Astrocyte of the cerebellum (primary cell): ENCODE measurements at regions not wholly inside any gene's neighbourhood (a gene's known extent, or its start where the extent isn't known, plus 50 kb on each side); places are given as distances from the start of the nearest gene placed in this dataset.

Experiments used
- DNase-seq: peaks from one replicate; pipeline ENCODE4 v3.0.0-alpha.2; 2011; ENCODE audit warnings: low read depth
- H3K4me3 ChIP-seq: 2 replicates; pipeline ENCODE4 v1.5.1; 2011; ENCODE audit warnings: mild to moderate bottlenecking, low read depth, low read length, moderate library complexity
- in situ Hi-C: cut with HindIII; loops from 2 replicates; pipeline ENCODE4 v1.10.0; 2017; ENCODE audit warnings: low sequenced_read_pairs
- TF ChIP-seq, protein P1 (sequence below): IDR thresholded peaks from 2 replicates; pipeline ENCODE4 v1.5.1; 2012; ENCODE audit warnings: low read length, low read depth, moderate library complexity, mild to moderate bottlenecking; ENCODE audit errors: missing control alignments

DNA sequence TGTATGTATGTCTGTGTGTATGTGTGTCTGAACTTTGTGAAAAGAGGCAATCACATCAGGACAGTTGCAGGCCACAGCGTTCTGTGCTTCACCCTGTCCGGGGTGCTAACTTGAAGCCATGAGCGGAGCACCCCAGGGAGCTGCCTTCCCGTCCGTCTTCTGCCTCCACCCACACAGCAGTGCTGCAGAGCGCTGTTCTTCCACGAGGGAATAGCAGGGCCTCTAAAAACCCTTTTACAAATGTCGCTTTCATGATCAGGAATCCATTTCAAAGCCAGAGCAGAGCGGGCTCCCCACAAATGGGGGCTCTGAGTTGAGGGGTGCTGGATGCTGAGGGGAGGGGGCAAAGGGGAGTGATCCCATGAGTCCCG, 131.5 kb downstream of the RNASET2 start:
- TF ChIP-seq, protein P1, sequence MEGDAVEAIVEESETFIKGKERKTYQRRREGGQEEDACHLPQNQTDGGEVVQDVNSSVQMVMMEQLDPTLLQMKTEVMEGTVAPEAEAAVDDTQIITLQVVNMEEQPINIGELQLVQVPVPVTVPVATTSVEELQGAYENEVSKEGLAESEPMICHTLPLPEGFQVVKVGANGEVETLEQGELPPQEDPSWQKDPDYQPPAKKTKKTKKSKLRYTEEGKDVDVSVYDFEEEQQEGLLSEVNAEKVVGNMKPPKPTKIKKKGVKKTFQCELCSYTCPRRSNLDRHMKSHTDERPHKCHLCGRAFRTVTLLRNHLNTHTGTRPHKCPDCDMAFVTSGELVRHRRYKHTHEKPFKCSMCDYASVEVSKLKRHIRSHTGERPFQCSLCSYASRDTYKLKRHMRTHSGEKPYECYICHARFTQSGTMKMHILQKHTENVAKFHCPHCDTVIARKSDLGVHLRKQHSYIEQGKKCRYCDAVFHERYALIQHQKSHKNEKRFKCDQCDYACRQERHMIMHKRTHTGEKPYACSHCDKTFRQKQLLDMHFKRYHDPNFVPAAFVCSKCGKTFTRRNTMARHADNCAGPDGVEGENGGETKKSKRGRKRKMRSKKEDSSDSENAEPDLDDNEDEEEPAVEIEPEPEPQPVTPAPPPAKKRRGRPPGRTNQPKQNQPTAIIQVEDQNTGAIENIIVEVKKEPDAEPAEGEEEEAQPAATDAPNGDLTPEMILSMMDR = no peak
- no peak for DNase-seq
- no peak overlapping the region for H3K4me3 ChIP-seq
- in situ Hi-C loops = no loop called here

DNA sequence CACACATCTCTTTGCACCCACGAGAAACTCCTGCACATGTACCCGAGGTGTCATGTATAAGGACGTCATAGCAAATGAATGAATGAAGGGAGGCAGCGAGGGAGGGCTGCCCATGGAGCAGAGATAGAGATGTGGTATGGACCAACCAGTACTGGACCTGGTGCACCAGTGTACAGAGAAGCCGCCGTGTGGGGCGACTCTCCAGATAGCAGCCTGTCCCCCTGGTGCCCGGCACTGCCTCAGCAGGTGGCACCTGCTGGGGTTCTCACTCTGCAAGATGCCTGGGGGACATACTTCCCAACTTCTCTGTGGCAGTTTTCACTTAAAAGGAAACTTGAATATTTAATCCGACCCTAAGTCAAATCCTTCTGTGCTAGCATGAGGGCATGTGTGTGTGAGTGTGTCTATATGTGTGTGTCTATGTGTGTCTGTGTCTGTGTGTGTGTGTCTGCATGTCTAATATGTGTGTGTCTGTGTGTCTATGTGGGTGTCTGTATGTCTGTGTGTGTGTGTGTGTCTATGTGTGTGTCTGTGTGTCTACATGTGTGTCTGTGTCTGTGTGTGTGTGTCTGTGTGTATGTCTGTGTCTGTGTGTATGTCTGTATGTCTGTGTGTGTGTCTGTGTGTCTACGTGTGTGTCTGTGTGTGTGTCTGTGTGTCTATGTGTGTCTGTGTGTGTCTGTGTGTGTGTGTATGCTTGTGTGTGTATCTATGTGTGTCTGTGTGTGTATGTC, 132.0 kb downstream of the RNASET2 start:
- no peak overlapping the region for H3K4me3 ChIP-seq
- TF ChIP-seq, protein P1 = no peak
- DNase-seq = no peak
- in situ Hi-C loops = no loop called here

DNA sequence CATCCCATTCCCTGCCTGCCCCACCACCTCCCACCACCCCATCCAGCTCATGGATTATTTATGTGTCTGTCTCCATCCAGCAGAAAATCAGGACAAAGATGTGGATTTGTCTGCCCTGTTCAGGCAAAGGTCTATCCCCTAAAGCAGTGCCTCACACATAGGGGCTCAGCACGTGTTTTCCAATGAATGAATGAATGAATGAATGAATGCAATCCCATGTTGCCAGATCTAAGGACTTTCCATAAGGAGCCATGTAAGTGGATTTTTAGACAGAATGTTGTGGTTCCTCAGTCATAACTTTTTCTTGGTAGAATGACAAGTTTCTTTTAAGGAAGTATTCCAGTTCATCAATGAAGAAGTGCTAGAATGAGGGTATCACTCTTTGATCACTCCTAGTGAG, 133.7 kb downstream of the RNASET2 start:
- TF ChIP-seq, protein P1 = no peak
- in situ Hi-C loops = no loop called here
- no peak for DNase-seq
- H3K4me3 ChIP-seq = no peak overlapping the region

DNA sequence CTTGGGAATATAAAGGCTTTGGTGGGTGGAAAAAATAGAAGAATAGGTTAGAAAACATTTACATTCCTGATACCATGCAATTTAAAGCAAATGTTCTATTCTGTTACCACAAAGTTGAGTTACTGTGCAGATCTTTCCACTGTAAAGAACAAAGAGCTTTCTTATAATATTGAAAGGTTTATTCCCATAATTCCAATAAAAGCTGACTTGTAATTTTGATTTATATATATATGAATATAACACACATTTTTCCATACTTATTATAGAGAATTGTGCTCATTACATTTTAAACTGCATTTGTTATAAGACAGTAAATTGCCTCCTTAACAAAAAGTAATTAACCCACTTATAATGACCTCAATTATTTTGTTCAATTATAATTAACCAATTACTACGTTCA, 135.9 kb downstream of the RNASET2 start:
- no peak overlapping the region for H3K4me3 ChIP-seq
- DNase-seq = no peak
- in situ Hi-C loops = no loop called here
- TF ChIP-seq, protein P1 = no peak

DNA sequence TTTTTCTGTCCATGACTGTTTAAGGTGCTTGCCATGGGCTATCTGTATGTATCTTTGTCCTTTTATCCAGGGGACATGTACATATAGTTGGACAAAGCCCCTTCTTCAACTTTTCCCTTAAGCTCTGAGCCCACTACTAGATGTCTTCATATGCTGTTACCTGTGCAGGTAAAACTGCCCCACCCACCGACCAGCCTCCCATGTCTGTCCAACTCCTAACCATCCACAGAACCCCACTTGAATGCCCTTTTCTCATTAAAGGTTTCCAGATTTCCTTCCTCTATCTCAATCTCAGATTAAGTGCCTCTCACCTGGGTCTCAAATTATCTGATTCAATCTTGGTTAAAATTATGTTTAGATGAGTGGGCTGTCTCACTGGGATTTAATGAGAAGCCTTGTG, 136.3 kb downstream of the RNASET2 start:
- TF ChIP-seq, protein P1 = no peak
- DNase-seq = no peak
- no peak overlapping the region for H3K4me3 ChIP-seq
- in situ Hi-C loops = no loop called here

DNA sequence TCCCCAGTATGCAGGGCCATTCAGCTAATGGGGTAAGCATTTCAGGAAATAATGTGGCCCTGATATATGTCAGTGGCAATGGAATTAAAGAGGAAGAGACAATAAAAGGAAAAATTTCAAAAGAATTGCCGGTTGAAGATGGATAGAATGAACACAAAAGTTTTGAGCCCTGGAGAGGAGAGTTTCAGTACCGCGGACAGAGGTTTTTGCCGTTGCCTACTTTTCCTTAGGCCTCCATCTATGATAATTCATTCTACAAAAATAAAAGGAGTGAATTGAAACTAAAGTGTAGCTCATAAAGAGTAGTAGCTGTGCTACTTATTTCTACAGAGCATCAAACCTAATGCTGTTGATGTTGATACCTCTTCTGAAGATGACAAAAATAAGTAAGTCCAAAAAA, 140.7 kb downstream of the RNASET2 start:
- in situ Hi-C loops = no loop called here
- TF ChIP-seq, protein P1 = no peak
- DNase-seq = no peak
- H3K4me3 ChIP-seq = no peak overlapping the region
